Gastroesophageal sphincter (tissue), 3 donors: ENCODE measurements at regions not wholly inside any gene's neighbourhood (a gene's known extent, or its start where the extent isn't known, plus 50 kb on each side); places are given as distances from the start of the nearest gene placed in this dataset.

Experiments
- EP300 ChIP-seq: sonication (generic); formaldehyde crosslinking; IDR thresholded peaks from one replicate; pipeline ENCODE4 v1.6.1; 2017; ENCODE audit warnings: antibody characterized with exemption, mild to moderate bottlenecking
- POLR2A ChIP-seq, 2 donors: fragments of 450-650 bp; IDR thresholded peaks; one replicate each; pipeline ENCODE4 v1.6.1; 2017; ENCODE audit warnings: antibody characterized with exemption in 2 of 2, mild to moderate bottlenecking in 2 of 2, moderate library complexity in 1 of 2
- POLR2AphosphoS5 ChIP-seq: sonication (generic); formaldehyde crosslinking; IDR thresholded peaks from one replicate; pipeline ENCODE4 v1.6.1; 2017; ENCODE audit warnings: antibody characterized with exemption
- TF ChIP-seq, protein P1 (sequence below), 4 experiments: fragments of 200-600 bp in 2 of 4; fragments of 450-650 bp in 2 of 4; sonication (generic) in 1 of 4; IDR thresholded peaks; one replicate each; pipeline ENCODE4 v1.5.1; 2017 to 2019; ENCODE audit warnings: antibody characterized with exemption in 4 of 4, mild to moderate bottlenecking in 2 of 4, moderate library complexity in 2 of 4

- TF ChIP-seq, protein P1, sequence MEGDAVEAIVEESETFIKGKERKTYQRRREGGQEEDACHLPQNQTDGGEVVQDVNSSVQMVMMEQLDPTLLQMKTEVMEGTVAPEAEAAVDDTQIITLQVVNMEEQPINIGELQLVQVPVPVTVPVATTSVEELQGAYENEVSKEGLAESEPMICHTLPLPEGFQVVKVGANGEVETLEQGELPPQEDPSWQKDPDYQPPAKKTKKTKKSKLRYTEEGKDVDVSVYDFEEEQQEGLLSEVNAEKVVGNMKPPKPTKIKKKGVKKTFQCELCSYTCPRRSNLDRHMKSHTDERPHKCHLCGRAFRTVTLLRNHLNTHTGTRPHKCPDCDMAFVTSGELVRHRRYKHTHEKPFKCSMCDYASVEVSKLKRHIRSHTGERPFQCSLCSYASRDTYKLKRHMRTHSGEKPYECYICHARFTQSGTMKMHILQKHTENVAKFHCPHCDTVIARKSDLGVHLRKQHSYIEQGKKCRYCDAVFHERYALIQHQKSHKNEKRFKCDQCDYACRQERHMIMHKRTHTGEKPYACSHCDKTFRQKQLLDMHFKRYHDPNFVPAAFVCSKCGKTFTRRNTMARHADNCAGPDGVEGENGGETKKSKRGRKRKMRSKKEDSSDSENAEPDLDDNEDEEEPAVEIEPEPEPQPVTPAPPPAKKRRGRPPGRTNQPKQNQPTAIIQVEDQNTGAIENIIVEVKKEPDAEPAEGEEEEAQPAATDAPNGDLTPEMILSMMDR (IDR thresholded peaks at IDR 0.05) = no peak
- TF ChIP-seq EP300 = no peak
- no peak for TF ChIP-seq POLR2A (IDR thresholded peaks at IDR 0.05)
- no peak for TF ChIP-seq POLR2AphosphoS5
Measured at GRCh38 chrX:117325706-117326105, 790.9 kb downstream of the KLHL13 start.
